ENCODE measurements at regions not wholly inside any gene's neighbourhood (a gene's known extent, or its start where the extent isn't known, plus 50 kb on each side); places are given as distances from the start of the nearest gene placed in this dataset.

DNA sequence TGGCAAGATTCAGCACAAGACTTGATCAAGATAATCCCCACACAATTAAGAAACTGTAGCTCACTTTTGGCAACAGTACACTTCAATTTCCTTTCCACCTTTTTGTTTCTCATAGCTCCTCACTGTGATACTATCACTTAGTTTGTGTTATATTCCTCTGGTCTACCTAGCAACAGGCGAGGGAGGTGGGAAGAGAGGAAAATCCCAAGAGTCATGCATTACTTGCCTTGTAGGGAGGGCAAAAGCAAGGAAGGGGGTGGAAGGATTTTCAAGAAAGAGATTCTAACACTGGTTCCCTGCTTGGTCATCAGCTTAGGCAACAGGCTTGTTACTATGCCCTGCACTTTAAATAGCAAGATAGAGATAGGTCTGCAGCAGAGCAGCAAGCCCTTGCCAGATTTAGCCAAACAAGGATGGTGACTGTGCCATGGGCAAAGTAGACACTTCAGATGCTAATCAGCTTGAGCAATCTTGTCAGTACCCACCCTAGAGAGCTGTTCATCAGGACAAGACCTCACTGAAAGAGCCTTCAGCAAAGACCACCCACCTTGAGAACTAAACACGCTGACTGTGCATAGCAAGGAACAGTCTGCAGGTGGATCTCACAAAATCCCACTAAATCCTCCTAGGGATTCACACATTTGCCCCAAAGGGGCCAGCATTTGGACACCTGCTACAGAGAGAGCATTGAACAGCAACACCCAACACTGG lies 134.6 kb downstream of the MBD2 start:
- no peaks in the 10 kb centered on the region for H3K9me3 Mint-ChIP-seq (ENCODE audit: insufficient read depth)
- Histone ChIP-seq H3K4me1 (ENCODE audit: control insufficient read depth in 2 of 2, insufficient read depth in 2 of 2, low read length in 2 of 2) (no peaks in the 10 kb centered on the region), H4K20me1 (ENCODE audit: control insufficient read depth, insufficient read depth, low read length, poor library complexity, severe bottlenecking) (no peaks in the 10 kb centered on the region), H3K4me3 (ENCODE audit: control extremely low read depth in 1 of 5, extremely low read depth in 1 of 5, insufficient read depth in 1 of 5, low read depth in 2 of 5, low read length in 4 of 5) (no peak overlapping the region), H3K27me3 (replicated peaks in 1 of 4; ENCODE audit: control extremely low read depth in 1 of 4, control insufficient read depth in 3 of 4, insufficient read depth in 4 of 4, low read length in 3 of 4) (peaks cover 0 to under 1% (median 0%) of the 10 kb centered on the region in 4 experiments), H3K36me3 (replicated peaks in 1 of 2; ENCODE audit: control extremely low read depth in 1 of 2, control insufficient read depth in 1 of 2, extremely low read depth in 1 of 2, insufficient read depth in 2 of 2, low read length in 1 of 2) (no peaks in the 10 kb centered on the region), H3K79me2 (ENCODE audit: control insufficient read depth, insufficient read depth, low read length) (no peaks in the 10 kb centered on the region), H2AFZ (ENCODE audit: insufficient read depth, low read depth, low read length, poor library complexity, severe bottlenecking) (no peak overlapping the region), H3K9me3 (ENCODE audit: control extremely low read depth in 1 of 3, control insufficient read depth in 2 of 3, insufficient read depth in 1 of 3, low read length in 2 of 3) (peaks cover 0 to 1% (median 0%) of the 10 kb centered on the region in 3 donors), H3K27ac (ENCODE audit: low read length in 2 of 2) (no peak overlapping the region), H3K9ac (ENCODE audit: low read length) (no peak overlapping the region), H3K4me2 (replicated peaks; ENCODE audit: low read depth, low read length, poor library complexity, severe bottlenecking) (no peak overlapping the region)
- TF ChIP-seq, protein P1, sequence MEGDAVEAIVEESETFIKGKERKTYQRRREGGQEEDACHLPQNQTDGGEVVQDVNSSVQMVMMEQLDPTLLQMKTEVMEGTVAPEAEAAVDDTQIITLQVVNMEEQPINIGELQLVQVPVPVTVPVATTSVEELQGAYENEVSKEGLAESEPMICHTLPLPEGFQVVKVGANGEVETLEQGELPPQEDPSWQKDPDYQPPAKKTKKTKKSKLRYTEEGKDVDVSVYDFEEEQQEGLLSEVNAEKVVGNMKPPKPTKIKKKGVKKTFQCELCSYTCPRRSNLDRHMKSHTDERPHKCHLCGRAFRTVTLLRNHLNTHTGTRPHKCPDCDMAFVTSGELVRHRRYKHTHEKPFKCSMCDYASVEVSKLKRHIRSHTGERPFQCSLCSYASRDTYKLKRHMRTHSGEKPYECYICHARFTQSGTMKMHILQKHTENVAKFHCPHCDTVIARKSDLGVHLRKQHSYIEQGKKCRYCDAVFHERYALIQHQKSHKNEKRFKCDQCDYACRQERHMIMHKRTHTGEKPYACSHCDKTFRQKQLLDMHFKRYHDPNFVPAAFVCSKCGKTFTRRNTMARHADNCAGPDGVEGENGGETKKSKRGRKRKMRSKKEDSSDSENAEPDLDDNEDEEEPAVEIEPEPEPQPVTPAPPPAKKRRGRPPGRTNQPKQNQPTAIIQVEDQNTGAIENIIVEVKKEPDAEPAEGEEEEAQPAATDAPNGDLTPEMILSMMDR (IDR thresholded peaks at IDR 0.05): no peak
- TF ChIP-seq EZH2 (IDR thresholded peaks at IDR 0.05; ENCODE audit: borderline replicate concordance, insufficient read depth, low read depth, low read length, poor library complexity, severe bottlenecking): no peak
- no peaks in the 10 kb centered on the region for H3K4me1 Mint-ChIP-seq
- DNase-seq (no peak), ATAC-seq (ENCODE audit: low read depth) (no peak)
- 71% methylated on average over 1 of the region's 2 CpGs for WGBS (ENCODE audit: insufficient coverage)
- H3K27ac Mint-ChIP-seq: no peak overlapping the region
- CTCF ChIA-PET: no interaction called here
- POLR2A ChIA-PET: no interaction called here
- no peak overlapping the region for H3K4me3 Mint-ChIP-seq
- H3K27me3 Mint-ChIP-seq: peaks cover 22% of the 10 kb centered on the region
- intact Hi-C loops (cut with micrococcal nuclease): no loop called here

DNA sequence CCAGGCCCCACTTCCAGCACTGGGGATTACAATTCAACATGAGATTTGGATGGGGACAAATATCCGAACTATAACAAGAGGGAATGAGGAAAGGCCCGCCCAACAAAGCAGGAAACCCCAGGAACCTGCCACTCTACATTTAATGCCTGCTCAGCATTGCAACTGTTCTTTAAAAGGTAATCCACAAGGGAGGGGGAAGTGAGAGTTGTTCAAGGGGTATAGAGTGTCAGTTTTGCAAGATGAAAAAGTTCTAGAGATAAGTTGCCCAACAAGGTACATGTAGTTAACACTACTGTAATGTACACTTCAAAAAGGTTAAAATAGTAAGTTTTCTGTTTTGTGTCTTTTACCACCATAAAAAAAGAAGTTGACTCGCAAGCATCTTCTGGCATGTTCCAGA lies 137.6 kb downstream of the MBD2 start:
- no peak overlapping the region for H3K9ac ChIP-seq (ENCODE audit: low read length)
- no peaks in the 10 kb centered on the region for H4K20me1 ChIP-seq (ENCODE audit: control insufficient read depth, insufficient read depth, low read length, poor library complexity, severe bottlenecking)
- Mint-ChIP-seq H3K4me1 (no peaks in the 10 kb centered on the region), H3K27me3 (peaks cover 22% of the 10 kb centered on the region), H3K27ac (no peak overlapping the region), H3K4me3 (no peak overlapping the region), H3K9me3 (ENCODE audit: insufficient read depth) (peaks cover 5% of the 10 kb centered on the region)
- 100% methylated on average over 1 of the region's 3 CpGs for WGBS (ENCODE audit: insufficient coverage)
- H3K4me2 ChIP-seq (replicated peaks; ENCODE audit: low read depth, low read length, poor library complexity, severe bottlenecking): no peak overlapping the region
- H2AFZ ChIP-seq (ENCODE audit: insufficient read depth, low read depth, low read length, poor library complexity, severe bottlenecking): no peak overlapping the region
- no peaks in the 10 kb centered on the region for H3K4me1 ChIP-seq (ENCODE audit: control insufficient read depth in 2 of 2, insufficient read depth in 2 of 2, low read length in 2 of 2)
- H3K27me3 ChIP-seq (replicated peaks in 1 of 4; ENCODE audit: control extremely low read depth in 1 of 4, control insufficient read depth in 3 of 4, insufficient read depth in 4 of 4, low read length in 3 of 4): peaks cover 0 to 6% (median 3%) of the 10 kb centered on the region in 4 experiments
- POLR2A ChIA-PET: no interaction called here
- no peak overlapping the region for H3K27ac ChIP-seq (ENCODE audit: low read length in 2 of 2)
- no peak for TF ChIP-seq EZH2 (IDR thresholded peaks at IDR 0.05; ENCODE audit: borderline replicate concordance, insufficient read depth, low read depth, low read length, poor library complexity, severe bottlenecking)
- TF ChIP-seq, protein P1 (IDR thresholded peaks at IDR 0.05): no peak
- no peaks in the 10 kb centered on the region for H3K79me2 ChIP-seq (ENCODE audit: control insufficient read depth, insufficient read depth, low read length)
- no peak for ATAC-seq (ENCODE audit: low read depth)
- no peaks in the 10 kb centered on the region for H3K36me3 ChIP-seq (replicated peaks in 1 of 2; ENCODE audit: control extremely low read depth in 1 of 2, control insufficient read depth in 1 of 2, extremely low read depth in 1 of 2, insufficient read depth in 2 of 2, low read length in 1 of 2)
- intact Hi-C loops (cut with micrococcal nuclease): no loop called here
- DNase-seq: no peak
- peaks cover 2 to 19% (median 16%) of the 10 kb centered on the region in 3 donors for H3K9me3 ChIP-seq (ENCODE audit: control extremely low read depth in 1 of 3, control insufficient read depth in 2 of 3, insufficient read depth in 1 of 3, low read length in 2 of 3)
- CTCF ChIA-PET: no interaction called here
- no peak overlapping the region for H3K4me3 ChIP-seq (ENCODE audit: control extremely low read depth in 1 of 5, extremely low read depth in 1 of 5, insufficient read depth in 1 of 5, low read depth in 2 of 5, low read length in 4 of 5)

Data from B cell (primary cell).